Fibroblast of villous mesenchyme (primary cell): ENCODE measurements at regions not wholly inside any gene's neighbourhood (a gene's known extent, or its start where the extent isn't known, plus 50 kb on each side); places are given as distances from the start of the nearest gene placed in this dataset.

Experiments used
- DNase-seq: peaks from one replicate; pipeline ENCODE4 v3.0.0-alpha.2; 2010; ENCODE audit warnings: low read depth
- H3K4me3 ChIP-seq: 2 replicates; pipeline ENCODE4 v1.5.1; 2011; ENCODE audit warnings: low read depth, mild to moderate bottlenecking, low read length
- TF ChIP-seq, protein P1 (sequence below): IDR thresholded peaks from 2 replicates; pipeline ENCODE4 v1.5.1; 2012; ENCODE audit warnings: low read depth, mild to moderate bottlenecking, low read length; ENCODE audit not compliant: insufficient read depth

DNA sequence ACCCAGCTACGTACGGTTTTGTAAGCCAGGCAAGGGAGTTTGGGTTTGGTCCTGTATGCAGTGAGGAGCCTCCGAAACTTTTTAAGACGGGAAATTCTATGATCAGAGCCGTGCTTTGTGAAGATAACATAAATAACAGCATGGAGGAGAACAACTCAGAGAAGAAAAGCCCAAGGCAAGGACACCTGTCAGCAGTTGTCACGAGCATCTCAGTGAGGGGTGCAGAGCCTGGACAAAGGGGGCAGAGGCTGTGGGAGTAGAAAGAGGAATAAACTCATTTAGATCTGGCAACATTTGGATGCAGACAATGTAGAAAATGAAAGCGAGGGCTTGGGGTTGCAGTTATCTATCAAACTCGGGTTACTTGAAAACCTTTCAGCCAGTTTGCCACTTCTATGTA is 64.5 kb downstream of the CAVIN2 start:
- no peak overlapping the region for H3K4me3 ChIP-seq
- no peak for DNase-seq
- TF ChIP-seq, protein P1, sequence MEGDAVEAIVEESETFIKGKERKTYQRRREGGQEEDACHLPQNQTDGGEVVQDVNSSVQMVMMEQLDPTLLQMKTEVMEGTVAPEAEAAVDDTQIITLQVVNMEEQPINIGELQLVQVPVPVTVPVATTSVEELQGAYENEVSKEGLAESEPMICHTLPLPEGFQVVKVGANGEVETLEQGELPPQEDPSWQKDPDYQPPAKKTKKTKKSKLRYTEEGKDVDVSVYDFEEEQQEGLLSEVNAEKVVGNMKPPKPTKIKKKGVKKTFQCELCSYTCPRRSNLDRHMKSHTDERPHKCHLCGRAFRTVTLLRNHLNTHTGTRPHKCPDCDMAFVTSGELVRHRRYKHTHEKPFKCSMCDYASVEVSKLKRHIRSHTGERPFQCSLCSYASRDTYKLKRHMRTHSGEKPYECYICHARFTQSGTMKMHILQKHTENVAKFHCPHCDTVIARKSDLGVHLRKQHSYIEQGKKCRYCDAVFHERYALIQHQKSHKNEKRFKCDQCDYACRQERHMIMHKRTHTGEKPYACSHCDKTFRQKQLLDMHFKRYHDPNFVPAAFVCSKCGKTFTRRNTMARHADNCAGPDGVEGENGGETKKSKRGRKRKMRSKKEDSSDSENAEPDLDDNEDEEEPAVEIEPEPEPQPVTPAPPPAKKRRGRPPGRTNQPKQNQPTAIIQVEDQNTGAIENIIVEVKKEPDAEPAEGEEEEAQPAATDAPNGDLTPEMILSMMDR, result no peak

DNA sequence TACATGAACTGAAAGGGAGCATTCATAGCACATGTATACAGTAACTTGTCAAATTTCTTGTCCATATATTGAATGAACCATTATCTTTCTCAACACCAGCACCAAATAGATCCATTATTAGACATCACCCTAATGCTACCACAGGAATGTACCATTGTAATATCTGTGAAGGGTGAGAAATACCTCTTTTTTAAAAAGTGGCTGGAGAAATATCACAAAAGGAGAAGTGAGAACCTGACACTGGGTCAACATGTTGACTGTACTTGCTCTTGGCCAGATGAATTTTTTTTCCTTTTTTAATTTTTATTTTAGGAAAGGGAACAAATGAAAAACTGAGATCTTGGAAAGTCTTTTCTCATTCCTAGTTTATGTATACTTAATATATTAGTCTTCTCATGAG is 63.5 kb downstream of the CAVIN2 start:
- DNase-seq, result no peak
- TF ChIP-seq, protein P1, result no peak
- H3K4me3 ChIP-seq, result no peak overlapping the region
